Esophagus (tissue), 2 donors: ENCODE measurements at regions not wholly inside any gene's neighbourhood (a gene's known extent, or its start where the extent isn't known, plus 50 kb on each side); places are given as distances from the start of the nearest gene placed in this dataset.

ENCODE experiments used
- H3K27ac ChIP-seq, 2 donors: one replicate each; pipeline ENCODE4 v1.5.1; 2013; ENCODE audit warnings: low read depth in 2 of 2, mild to moderate bottlenecking in 2 of 2, inconsistent platforms in 1 of 2, low read length in 1 of 2, moderate library complexity in 1 of 2
- H3K27me3 ChIP-seq, 2 donors: one replicate each; pipeline ENCODE4 v1.6.1; 2013; ENCODE audit warnings: low read length in 2 of 2, control low read depth in 1 of 2, mild to moderate bottlenecking in 1 of 2; ENCODE audit not compliant: insufficient read depth in 2 of 2, control insufficient read depth in 1 of 2
- H3K36me3 ChIP-seq, 2 donors: one replicate each; pipeline ENCODE4 v1.6.1; 2013; ENCODE audit warnings: low read length in 1 of 2; ENCODE audit not compliant: control insufficient read depth in 2 of 2, insufficient read depth in 2 of 2
- H3K4me1 ChIP-seq, 2 donors: one replicate each; pipeline ENCODE4 v1.6.1; 2013; ENCODE audit warnings: low read length in 1 of 2; ENCODE audit not compliant: control insufficient read depth in 2 of 2, insufficient read depth in 2 of 2
- H3K4me3 ChIP-seq, 2 donors: one replicate each; pipeline ENCODE4 v1.5.1; 2013; ENCODE audit warnings: low read length in 2 of 2, mild to moderate bottlenecking in 2 of 2, low read depth in 1 of 2, moderate library complexity in 1 of 2
- H3K9me3 ChIP-seq, 2 donors: one replicate each; pipeline ENCODE4 v1.6.1; 2013; ENCODE audit warnings: mild to moderate bottlenecking in 2 of 2, low read depth in 1 of 2, low read length in 1 of 2, moderate library complexity in 1 of 2; ENCODE audit not compliant: control insufficient read depth in 2 of 2, insufficient read depth in 1 of 2
- WGBS, 2 donors: extraction: QIAGEN DNeasy Blood & Tissue Kit; methylation state at CpG; one replicate each; pipeline ENCODE4 v1.1.7; 2013; 5-methylcytosine and 5-hydroxymethylcytosine counted together
- donor health status: healthy with polysubstance abuse.
- donor health status: Bipolar disorder and iron deficiency.

GRCh38 chr2:56502616-56503015 is 318.8 kb downstream of the CCDC85A start:
- Histone ChIP-seq H3K4me3 (no peak overlapping the region), H3K4me1 (no peaks in the 10 kb centered on the region), H3K36me3 (no peaks in the 10 kb centered on the region), H3K27me3 (no peaks in the 10 kb centered on the region), H3K27ac (no peak overlapping the region), H3K9me3 (no peaks in the 10 kb centered on the region)
- WGBS, 2 donors: 89 to 95% methylated on average over 2 of the region's 2 CpGs

DNA sequence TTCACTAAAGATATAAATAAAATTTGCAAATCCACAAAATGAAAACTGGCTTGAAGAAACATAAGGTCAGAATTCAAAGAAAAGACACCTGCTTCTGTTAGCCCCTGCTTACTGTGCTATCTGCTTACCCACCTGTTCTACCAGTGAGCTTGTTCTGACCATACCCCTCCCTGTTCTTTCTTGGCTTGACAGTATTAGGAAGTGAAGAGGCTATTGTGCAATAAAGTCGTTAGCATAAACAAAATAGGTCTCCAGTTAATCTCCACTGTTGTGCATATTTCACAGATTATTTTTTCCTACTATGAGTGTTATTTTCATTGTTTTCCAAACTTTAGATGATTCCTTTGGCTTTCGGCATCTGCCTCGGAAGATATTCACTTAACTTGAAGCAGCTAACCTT is 322.1 kb downstream of the CCDC85A start:
- Histone ChIP-seq H3K27ac (no peak overlapping the region), H3K4me1 (no peaks in the 10 kb centered on the region), H3K9me3 (peaks cover 0 to 2% of the 10 kb centered on the region in 2 donors), H3K36me3 (no peaks in the 10 kb centered on the region), H3K4me3 (no peak overlapping the region), H3K27me3 (no peaks in the 10 kb centered on the region)
- WGBS, 2 donors: 76 to 78% methylated on average over 3 of the region's 3 CpGs

- H3K4me3 ChIP-seq: no peak overlapping the region
- WGBS, 2 donors: 88 to 91% methylated on average over 2 of the region's 2 CpGs
- no peaks in the 10 kb centered on the region for H3K27me3 ChIP-seq
- H3K27ac ChIP-seq: no peak overlapping the region
- H3K9me3 ChIP-seq: peaks cover 0 to 2% of the 10 kb centered on the region in 2 donors
- no peaks in the 10 kb centered on the region for H3K4me1 ChIP-seq
- no peaks in the 10 kb centered on the region for H3K36me3 ChIP-seq
Measured at GRCh38 chr2:56508662-56509061, 324.9 kb downstream of the CCDC85A start.

DNA sequence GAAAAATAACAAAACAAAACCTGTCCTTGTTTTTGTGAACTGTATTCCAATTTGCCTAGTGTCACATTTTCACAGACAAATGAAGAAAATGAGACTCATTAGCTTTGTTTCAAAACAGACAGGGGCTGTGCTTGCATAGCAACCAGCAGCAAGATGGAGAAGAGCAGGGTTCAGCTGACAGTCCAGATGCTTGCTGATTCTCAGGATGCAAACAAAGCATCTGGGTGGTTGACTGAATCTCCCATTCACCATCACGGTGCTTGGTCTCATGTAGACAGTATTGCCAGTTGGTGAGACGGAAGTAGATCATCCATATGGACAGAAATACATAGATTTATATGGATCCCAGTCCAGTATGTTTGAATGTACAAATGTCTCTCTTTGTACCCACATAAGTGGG is 326.8 kb downstream of the CCDC85A start:
- no peaks in the 10 kb centered on the region for H3K4me1 ChIP-seq
- no peak overlapping the region for H3K4me3 ChIP-seq
- H3K27me3 ChIP-seq: no peaks in the 10 kb centered on the region
- peaks cover 0 to 2% of the 10 kb centered on the region in 2 donors for H3K9me3 ChIP-seq
- no peaks in the 10 kb centered on the region for H3K36me3 ChIP-seq
- H3K27ac ChIP-seq: no peak overlapping the region
- WGBS, 2 donors: 67 to 84% methylated on average over 2 of the region's 2 CpGs

DNA sequence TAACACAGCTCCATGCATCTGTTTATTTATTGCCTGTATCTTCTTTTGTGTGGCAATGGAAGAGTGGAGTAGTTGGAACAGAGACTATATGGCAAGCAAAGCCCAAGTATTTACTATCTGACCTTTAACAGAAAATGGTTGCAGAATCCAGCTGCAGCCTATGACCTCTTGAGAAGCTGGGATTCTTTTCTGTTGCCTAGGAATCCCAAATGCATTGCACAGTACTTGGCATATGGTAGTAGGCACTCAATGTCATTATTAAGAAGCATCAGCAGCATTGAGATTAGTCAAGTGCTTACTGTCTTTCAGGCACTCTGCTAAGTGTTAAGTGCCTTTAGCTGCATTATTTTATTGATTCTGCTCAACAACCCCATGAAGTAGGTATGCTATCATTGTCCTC is 331.6 kb downstream of the CCDC85A start:
- no peak overlapping the region for H3K4me3 ChIP-seq
- H3K27me3 ChIP-seq: no peaks in the 10 kb centered on the region
- no peaks in the 10 kb centered on the region for H3K36me3 ChIP-seq
- H3K9me3 ChIP-seq: no peaks in the 10 kb centered on the region
- no peaks in the 10 kb centered on the region for H3K4me1 ChIP-seq
- H3K27ac ChIP-seq: no peak overlapping the region

DNA sequence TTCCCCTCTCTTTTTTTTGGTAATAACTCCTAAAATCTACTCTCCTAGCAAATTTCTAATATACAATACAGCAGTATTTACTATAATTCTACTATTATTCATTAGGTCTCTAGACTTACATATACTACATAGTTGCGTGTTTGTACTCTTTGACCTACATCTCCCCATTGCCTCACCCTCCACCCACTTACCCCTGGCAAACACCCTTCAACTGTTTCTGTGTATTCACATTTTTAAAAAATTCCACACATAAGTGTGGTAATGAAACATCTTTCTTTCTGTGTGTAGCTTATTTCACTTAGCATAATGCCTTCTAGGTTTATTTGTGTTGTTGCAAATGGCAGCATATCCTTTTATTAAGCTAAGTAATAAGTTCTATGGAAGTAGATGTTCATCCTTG is 336.0 kb downstream of the CCDC85A start:
- H3K27me3 ChIP-seq: no peaks in the 10 kb centered on the region
- WGBS, 2 donors: 31 to 84% methylated on average over 1 of the region's 1 CpG
- H3K4me3 ChIP-seq: no peak overlapping the region

GRCh38 chr2:56522605-56523089 is 338.9 kb downstream of the CCDC85A start:
- no peaks in the 10 kb centered on the region for H3K36me3 ChIP-seq
- H3K4me1 ChIP-seq: no peaks in the 10 kb centered on the region
- no peaks in the 10 kb centered on the region for H3K9me3 ChIP-seq
- H3K27me3 ChIP-seq: no peaks in the 10 kb centered on the region
- WGBS, 2 donors: 31 to 38% methylated on average over 5 of the region's 5 CpGs
- H3K27ac ChIP-seq: no peak overlapping the region
- no peak overlapping the region for H3K4me3 ChIP-seq

More for the DNA sequence above, 336.0 kb downstream of the CCDC85A start:
- Histone ChIP-seq H3K27ac (no peak overlapping the region), H3K4me1 (no peaks in the 10 kb centered on the region), H3K9me3 (no peaks in the 10 kb centered on the region), H3K36me3 (no peaks in the 10 kb centered on the region)

DNA sequence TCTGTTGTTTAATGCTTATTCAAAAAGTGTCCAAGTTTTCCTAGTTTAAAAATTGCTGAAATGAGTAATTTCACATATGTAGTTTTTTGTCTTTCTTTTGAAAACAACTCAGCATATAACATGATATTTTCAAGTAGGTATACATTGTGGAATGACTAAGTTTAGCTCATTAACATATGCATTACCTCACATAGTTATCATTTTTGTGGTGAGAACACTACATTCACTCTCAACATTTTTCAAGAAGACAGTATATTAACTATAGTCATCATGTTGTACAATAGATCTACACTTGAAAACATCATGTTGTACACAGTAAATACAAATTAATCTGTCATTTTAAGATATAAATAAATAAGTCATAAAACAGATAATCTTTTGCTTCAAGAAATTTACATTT is 340.0 kb downstream of the CCDC85A start:
- Histone ChIP-seq H3K9me3 (no peaks in the 10 kb centered on the region), H3K36me3 (no peaks in the 10 kb centered on the region), H3K27ac (no peak overlapping the region), H3K27me3 (no peaks in the 10 kb centered on the region), H3K4me1 (no peaks in the 10 kb centered on the region), H3K4me3 (no peak overlapping the region)

DNA sequence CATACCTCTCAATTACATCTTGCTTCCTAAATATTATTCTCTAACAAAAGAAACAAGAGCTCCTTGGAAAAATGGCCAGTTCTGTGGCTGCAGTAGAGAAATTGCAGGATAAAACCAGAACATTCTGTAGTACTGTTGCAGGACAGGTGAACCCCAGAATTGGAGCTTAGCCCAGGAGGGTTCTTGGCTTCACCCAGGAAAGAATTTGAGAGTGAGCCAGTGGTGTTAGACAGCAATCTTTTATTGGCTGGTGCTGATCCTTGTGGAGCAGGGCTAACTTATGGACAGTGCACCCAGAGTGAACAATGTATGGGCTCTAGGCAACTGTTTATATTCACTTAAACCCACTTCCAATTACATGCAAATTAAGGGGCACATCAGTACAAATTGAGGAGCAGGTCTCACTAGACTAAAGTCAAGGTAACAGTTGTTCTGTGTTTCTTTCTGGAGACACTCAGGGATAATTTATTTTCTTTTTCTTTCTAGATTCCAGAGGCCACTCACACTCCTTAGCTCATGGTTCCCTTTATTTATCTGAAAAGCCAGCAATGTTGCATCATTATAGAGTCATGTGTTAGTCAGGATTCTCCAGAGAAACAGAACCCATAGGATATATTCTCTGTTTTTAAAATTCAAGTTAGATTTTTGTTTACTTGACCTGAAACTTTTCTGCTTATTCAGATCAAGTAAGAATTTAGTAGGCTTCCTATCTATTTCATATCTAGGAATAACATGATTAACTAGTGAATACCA is 348.1 kb downstream of the CCDC85A start:
- no peak overlapping the region for H3K27ac ChIP-seq
- no peaks in the 10 kb centered on the region for H3K9me3 ChIP-seq
- no peaks in the 10 kb centered on the region for H3K4me1 ChIP-seq
- no peak overlapping the region for H3K4me3 ChIP-seq
- no peaks in the 10 kb centered on the region for H3K36me3 ChIP-seq
- no peaks in the 10 kb centered on the region for H3K27me3 ChIP-seq

- no peaks in the 10 kb centered on the region for H3K4me1 ChIP-seq
- no peak overlapping the region for H3K27ac ChIP-seq
- WGBS, 2 donors: 76 to 88% methylated on average over 2 of the region's 2 CpGs
- H3K4me3 ChIP-seq: no peak overlapping the region
- H3K36me3 ChIP-seq: no peaks in the 10 kb centered on the region
- no peaks in the 10 kb centered on the region for H3K9me3 ChIP-seq
- no peaks in the 10 kb centered on the region for H3K27me3 ChIP-seq
Measured at GRCh38 chr2:56534321-56534720, 350.5 kb downstream of the CCDC85A start.
